GM13977 (cell line): ENCODE measurements at regions not wholly inside any gene's neighbourhood (a gene's known extent, or its start where the extent isn't known, plus 50 kb on each side); places are given as distances from the start of the nearest gene placed in this dataset.

ENCODE experiments used
- DNase-seq: peaks from one replicate; pipeline ENCODE4 v3.0.0; 2012; ENCODE audit warnings: low spot score
- CTCF ChIP-seq: IDR thresholded peaks from 2 replicates; pipeline ENCODE4 v1.5.1; 2012; ENCODE audit warnings: mild to moderate bottlenecking, control low read depth; ENCODE audit not compliant: insufficient read depth; ENCODE audit errors: extremely low read depth, missing control alignments
- in situ Hi-C: fragments of 300-500 bp; cut with MboI; formaldehyde crosslinking; loops from one replicate; pipeline ENCODE4 v1.12.0; 2022; ENCODE audit warnings: low sequenced_read_pairs, low pct_unique_long_range_greater_than_20kb, mixed read lengths, inconsistent platforms; ENCODE audit not compliant: unreplicated experiment

DNA sequence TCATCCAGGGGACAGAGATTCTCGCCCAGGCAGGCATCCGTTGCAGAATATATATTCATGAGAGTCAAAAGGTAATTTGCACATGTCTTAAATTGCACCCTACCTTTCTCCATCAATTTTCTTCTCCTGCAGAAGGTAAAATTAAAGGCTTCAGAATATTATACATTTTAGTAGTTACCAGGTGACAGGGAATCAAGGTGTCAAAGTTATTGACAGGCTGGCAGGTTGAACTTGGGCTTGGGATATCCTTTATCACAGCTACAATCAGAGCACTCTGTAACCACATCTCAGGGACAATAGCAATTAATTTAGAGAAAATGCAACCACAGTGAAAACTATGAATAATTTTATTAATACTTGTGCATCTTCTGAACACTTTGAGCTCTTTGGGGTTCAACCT is 66.9 kb upstream of the GSC start:
- no peak for TF ChIP-seq CTCF
- no peak for DNase-seq
- in situ Hi-C loops, result no loop called here

DNA sequence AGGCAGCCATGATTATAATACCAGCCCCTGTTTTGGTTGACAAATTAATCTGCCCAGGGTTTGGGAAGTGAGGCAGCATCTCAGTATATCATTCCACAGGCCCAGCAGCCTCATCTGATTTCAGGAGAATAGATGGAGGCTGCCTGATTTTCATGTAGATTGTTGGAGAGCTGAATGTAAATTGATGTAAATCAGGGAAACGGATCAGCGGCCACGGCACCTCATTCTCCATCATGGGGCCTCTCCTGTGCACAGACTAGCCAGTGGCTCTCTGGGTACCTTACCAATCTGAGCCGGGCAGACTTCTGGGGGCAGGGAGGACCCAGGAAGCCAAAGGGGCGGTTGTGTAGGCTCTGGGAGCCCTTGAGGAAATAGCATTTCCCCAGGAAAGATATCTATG is 63.7 kb upstream of the GSC start:
- DNase-seq, result no peak
- no peak for TF ChIP-seq CTCF
- in situ Hi-C loops, result no loop called here

GRCh38 chr14:94831085-94831484 is 61.2 kb upstream of the GSC start:
- DNase-seq, result no peak
- no peak for TF ChIP-seq CTCF
- in situ Hi-C loops, result no loop called here

DNA sequence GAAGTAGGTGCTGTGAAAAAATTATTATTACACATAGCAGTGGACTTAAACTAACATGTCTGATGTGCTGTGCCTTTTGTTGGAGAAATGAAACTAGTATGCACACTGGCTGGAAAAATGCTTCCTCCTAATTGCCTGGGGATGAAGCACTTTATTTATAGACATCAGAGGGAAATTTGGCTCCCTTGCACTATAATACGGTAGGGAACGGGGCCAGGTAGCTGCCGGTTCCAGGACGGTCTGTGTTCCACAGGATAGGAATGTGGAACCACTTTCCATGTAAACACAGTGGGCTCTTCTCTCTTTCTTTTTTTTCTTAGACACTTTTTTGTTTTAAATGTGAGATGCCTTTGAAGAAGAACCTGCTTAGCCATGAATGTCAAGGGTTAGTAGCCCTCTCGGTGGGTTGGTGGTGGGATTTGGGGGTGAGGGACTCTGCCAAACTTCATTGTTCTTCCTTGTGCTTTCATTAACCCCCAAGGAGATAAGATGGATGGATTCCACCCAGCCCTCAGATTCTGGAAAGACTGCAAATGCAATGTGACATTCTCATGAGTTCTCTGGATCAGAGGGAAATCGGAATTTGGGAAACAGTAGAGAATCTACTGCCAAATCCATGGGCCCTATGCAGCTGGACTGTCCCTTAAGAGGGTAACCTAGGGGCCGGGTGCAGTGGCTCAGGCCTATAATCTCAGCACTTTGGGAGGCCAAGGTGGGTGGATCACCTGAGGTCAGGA is 58.0 kb upstream of the GSC start:
- DNase-seq, result no peak
- in situ Hi-C loops, result no loop called here
- no peak for TF ChIP-seq CTCF

DNA sequence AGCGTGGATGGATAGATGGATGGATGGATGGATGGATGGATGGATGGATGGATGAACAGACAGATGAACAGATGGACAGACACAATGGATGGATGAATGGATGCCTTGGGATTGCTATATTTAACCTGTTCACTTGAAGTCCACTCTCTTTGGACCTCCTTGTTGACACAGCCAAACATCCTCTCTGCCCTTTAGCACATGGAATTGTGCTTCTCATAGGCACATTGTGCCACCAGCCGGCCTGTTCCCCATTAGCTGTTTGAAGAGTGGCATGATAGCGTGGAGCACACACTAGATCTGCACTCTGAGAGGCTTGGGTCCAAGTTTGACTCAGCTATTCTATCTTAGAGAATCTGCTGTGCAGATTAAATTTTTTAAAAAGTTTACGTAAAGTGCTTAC is 56.9 kb upstream of the GSC start:
- TF ChIP-seq CTCF, result no peak
- in situ Hi-C loops, result no loop called here
- DNase-seq, result no peak

DNA sequence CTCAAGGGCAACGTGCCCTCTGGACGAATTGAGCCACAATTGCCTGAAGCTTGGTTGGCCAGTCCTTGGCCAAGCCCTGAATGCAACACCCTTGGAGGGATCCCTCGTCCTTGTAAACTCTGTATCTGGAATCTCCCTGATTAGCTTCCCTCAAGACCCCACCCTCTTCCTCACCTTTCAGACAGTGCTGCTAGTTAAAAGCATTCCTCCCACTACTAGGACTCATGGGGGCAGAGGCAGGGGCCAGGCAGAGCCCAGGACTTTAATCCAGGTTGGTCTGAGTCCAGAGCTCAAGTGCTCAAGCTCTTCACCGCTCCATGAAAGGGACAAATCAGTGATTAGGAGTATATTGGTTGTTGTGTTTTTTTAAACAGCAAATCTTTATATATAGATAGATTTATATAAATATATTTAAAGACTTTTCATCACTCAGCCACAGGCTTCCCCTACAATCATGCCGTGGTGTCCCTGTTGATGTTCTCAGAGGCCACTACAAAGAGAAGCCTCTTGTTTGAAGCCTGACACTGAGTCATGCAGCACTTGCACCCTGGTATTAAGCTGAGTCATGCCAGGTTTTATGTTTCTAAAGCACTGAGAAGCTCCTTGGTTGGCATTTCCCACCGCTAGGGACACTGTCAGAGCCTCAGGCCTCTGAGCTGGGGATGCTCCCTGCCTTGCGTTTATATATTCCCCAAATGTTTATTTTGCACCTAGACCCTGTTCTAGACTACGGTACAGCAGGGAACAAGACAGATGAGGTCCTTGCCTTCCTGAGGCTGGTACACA is 53.8 kb upstream of the GSC start:
- no peak for TF ChIP-seq CTCF
- DNase-seq, result no peak
- in situ Hi-C loops, result no loop called here
